ENCODE measurements at regions not wholly inside any gene's neighbourhood (a gene's known extent, or its start where the extent isn't known, plus 50 kb on each side); places are given as distances from the start of the nearest gene placed in this dataset.

DNA sequence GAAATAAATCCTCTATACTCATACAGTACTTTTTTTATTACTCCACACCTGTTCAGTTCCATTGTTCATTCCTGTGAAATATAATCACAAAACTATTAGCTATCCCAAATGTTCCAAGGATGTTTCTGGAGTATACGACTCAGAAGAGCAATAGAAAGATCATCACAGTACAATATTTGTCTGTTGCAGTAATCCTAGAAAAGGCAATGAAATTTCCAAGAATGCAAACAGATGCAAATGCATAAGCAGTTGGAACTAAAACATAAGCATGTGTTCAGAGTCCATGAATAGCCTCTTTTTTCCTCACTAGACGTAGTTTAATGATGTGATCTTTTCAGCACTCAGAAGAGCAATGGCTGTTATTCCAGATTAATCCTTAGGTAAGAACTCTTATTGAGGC, 55.2 kb downstream of the RTL3 start:
- no peaks in the 10 kb centered on the region for H3K27me3 ChIP-seq
- DNase-seq (ENCODE audit: low spot score in 2 of 2): no peak
- TF ChIP-seq EP300 (IDR thresholded peaks at IDR 0.05) (no peak), POLR2A (IDR thresholded peaks at IDR 0.05) (no peak)
- TF ChIP-seq, protein P1, sequence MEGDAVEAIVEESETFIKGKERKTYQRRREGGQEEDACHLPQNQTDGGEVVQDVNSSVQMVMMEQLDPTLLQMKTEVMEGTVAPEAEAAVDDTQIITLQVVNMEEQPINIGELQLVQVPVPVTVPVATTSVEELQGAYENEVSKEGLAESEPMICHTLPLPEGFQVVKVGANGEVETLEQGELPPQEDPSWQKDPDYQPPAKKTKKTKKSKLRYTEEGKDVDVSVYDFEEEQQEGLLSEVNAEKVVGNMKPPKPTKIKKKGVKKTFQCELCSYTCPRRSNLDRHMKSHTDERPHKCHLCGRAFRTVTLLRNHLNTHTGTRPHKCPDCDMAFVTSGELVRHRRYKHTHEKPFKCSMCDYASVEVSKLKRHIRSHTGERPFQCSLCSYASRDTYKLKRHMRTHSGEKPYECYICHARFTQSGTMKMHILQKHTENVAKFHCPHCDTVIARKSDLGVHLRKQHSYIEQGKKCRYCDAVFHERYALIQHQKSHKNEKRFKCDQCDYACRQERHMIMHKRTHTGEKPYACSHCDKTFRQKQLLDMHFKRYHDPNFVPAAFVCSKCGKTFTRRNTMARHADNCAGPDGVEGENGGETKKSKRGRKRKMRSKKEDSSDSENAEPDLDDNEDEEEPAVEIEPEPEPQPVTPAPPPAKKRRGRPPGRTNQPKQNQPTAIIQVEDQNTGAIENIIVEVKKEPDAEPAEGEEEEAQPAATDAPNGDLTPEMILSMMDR (IDR thresholded peaks at IDR 0.05): no peak
- no peaks in the 10 kb centered on the region for H3K36me3 ChIP-seq
- no peaks in the 10 kb centered on the region for H3K4me1 ChIP-seq
- no peak overlapping the region for H3K4me3 ChIP-seq
- no peaks in the 10 kb centered on the region for H3K9me3 ChIP-seq
- no peak overlapping the region for H3K27ac ChIP-seq
- WGBS, 2 donors: 33 to 40% methylated on average over 2 of the region's 2 CpGs

DNA sequence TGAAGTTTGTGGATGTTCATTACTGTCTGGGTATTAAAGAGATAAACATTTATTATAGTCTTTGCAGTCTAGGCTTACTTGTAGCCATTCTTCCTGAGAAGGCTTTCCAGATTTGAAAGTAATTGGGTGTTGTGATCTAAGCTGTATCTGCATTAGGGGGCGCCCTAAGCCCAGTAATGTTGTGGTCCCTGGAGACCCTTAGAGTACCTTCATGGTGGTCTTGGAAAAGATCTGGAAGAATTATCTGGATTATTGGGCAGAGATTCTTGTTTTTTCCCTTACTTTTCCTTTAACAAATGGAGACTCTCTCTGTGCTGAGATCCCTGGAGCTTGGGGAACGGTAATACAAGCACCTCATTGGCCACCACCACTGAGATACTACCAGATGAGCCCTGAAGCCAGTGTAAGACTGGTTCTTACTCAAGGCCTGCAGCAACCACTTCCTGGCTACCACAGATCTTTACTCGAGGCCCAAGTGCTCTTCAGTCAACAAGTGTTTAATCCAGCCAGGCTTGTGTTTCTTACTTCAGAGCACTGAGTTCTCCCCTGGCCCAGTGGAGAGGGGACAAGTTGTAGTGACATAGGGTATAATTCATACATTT, 63.1 kb downstream of the RTL3 start:
- TF ChIP-seq POLR2A (IDR thresholded peaks at IDR 0.05) (no peak), EP300 (IDR thresholded peaks at IDR 0.05) (no peak)
- TF ChIP-seq, protein P1 (IDR thresholded peaks at IDR 0.05): no peak
- 30 to 39% methylated on average over 3 of the region's 3 CpGs for WGBS, 2 donors
- peak in 1 of 2 donors; percentile 5 for DNase-seq (ENCODE audit: low spot score in 2 of 2)
- Histone ChIP-seq H3K36me3 (no peaks in the 10 kb centered on the region), H3K27me3 (peaks cover 0 to 6% of the 10 kb centered on the region in 2 donors), H3K4me3 (no peak overlapping the region), H3K9me3 (no peaks in the 10 kb centered on the region), H3K27ac (no peak overlapping the region), H3K4me1 (no peaks in the 10 kb centered on the region)

DNA sequence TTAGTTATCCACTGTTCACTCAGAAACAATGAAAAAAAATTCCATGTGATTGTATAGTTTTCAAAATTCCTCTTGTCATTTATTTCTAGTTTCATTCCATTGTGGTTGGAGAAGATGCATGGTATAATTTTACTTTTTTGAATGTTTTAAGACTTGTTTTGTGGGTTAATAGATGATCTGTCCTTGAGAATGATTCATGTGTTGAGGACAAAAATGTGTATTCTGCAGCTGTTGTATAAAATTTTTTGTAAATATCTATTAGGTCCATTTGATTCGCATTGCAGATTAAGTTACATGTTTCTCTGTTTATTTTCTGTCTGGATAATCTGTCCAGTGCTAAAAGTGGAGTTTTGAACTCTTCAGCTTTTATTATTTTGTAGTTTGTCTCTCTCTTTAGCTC, 65.4 kb downstream of the RTL3 start:
- TF ChIP-seq POLR2A (IDR thresholded peaks at IDR 0.05) (no peak), EP300 (IDR thresholded peaks at IDR 0.05) (no peak)
- TF ChIP-seq, protein P1 (IDR thresholded peaks at IDR 0.05): no peak

DNA sequence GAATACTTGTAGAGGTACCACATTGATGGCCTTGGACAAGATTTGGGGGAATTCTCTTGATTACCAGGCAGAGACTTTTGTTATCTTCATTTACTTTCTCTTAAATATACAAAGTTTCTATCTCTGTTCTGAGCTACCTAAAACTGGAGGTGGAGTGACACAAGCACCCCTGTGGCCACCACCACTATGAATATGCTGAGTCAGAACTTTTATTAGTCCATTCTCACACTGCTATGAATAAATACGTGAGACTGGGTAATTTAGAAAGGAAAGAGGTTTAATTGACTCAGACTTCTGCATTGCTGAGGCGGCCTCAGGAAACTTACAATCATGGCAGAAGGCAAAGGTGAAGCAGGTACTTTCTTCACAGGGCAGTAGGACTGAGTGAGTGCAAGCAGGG, 67.1 kb downstream of the RTL3 start:
- Histone ChIP-seq H3K36me3 (no peaks in the 10 kb centered on the region), H3K27me3 (peaks cover 0 to 6% of the 10 kb centered on the region in 2 donors), H3K4me3 (no peak overlapping the region), H3K9me3 (no peaks in the 10 kb centered on the region), H3K27ac (no peak overlapping the region), H3K4me1 (no peaks in the 10 kb centered on the region)
- no peak for DNase-seq (ENCODE audit: low spot score in 2 of 2)
- WGBS, 2 donors: 72 to 93% methylated on average over 2 of the region's 2 CpGs
- no peak for TF ChIP-seq POLR2A (IDR thresholded peaks at IDR 0.05)

More for the DNA sequence above, 65.4 kb downstream of the RTL3 start:
- Histone ChIP-seq H3K4me1 (no peaks in the 10 kb centered on the region), H3K27ac (no peak overlapping the region), H3K36me3 (no peaks in the 10 kb centered on the region), H3K27me3 (peaks cover 0 to 6% of the 10 kb centered on the region in 2 donors), H3K9me3 (no peaks in the 10 kb centered on the region), H3K4me3 (no peak overlapping the region)
- no peak for DNase-seq (ENCODE audit: low spot score in 2 of 2)
- WGBS, 2 donors: 50 to 64% methylated on average over 1 of the region's 1 CpG

DNA sequence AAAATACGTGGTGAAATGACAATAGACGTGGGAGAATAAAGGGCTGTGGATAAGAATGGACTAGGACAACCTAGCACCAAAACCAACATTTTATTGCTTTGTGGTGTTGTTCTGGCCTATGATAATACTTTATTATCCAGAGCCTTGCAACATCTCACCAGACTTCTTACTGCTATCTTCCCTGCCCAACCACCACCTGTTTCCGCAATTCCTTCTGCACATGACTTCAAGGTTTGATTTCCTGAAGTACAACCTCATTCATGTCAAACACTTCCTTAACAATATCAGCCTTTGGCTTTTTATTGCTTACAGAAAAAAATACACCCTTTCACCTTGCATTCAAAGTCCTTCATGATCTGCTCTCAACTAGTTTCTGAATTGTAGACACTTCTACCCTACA, 84.8 kb downstream of the RTL3 start:
- Histone ChIP-seq H3K27me3 (peaks cover 0 to 4% of the 10 kb centered on the region in 2 donors), H3K9me3 (no peaks in the 10 kb centered on the region), H3K4me1 (no peaks in the 10 kb centered on the region), H3K27ac (no peak overlapping the region), H3K4me3 (no peak overlapping the region), H3K36me3 (no peaks in the 10 kb centered on the region)
- 56 to 77% methylated on average over 3 of the region's 3 CpGs for WGBS, 2 donors
- TF ChIP-seq, protein P1 (IDR thresholded peaks at IDR 0.05): no peak
- no peak for TF ChIP-seq EP300 (IDR thresholded peaks at IDR 0.05)
- no peak for TF ChIP-seq POLR2A (IDR thresholded peaks at IDR 0.05)
- no peak for DNase-seq (ENCODE audit: low spot score in 2 of 2)

DNA sequence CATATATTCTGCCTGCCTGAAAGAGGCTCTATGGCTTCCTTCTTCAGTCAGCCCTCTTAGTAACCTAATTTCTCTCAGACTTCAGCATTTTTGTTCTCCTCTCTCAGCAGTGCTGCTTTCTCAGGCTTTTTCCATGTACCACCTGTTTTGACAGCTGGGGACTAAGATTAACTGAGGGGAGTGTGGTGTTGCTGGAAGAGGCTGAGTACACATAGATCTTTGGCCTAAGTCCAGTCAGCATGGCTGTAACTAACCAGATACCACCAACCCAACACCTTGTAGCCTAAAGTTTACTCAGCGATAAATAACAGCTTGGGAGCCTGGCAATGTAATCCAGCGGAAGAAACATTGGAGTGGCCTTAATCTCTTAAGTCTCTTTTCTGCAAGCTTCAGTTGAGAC, 85.5 kb downstream of the RTL3 start:
- Histone ChIP-seq H3K9me3 (no peaks in the 10 kb centered on the region), H3K27ac (no peak overlapping the region), H3K4me1 (no peaks in the 10 kb centered on the region), H3K4me3 (no peak overlapping the region), H3K27me3 (peaks cover 0 to 4% of the 10 kb centered on the region in 2 donors), H3K36me3 (no peaks in the 10 kb centered on the region)
- TF ChIP-seq, protein P1 (IDR thresholded peaks at IDR 0.05): no peak
- no peak for TF ChIP-seq POLR2A (IDR thresholded peaks at IDR 0.05)
- TF ChIP-seq EP300 (IDR thresholded peaks at IDR 0.05): no peak
- no peak for DNase-seq (ENCODE audit: low spot score in 2 of 2)
- WGBS, 2 donors: 75 to 84% methylated on average over 2 of the region's 2 CpGs
